ENCODE measurements at regions not wholly inside any gene's neighbourhood (a gene's known extent, or its start where the extent isn't known, plus 50 kb on each side); places are given as distances from the start of the nearest gene placed in this dataset.
"Not testable (repeated sequence)": the region's sequence is repeated elsewhere in the genome, so short reads cannot be mapped to it uniquely, and the experiment has no call there.

GRCh38 chrX:95539041-95539440, 1145.6 kb upstream of the DIAPH2 start:
- no peak for ATAC-seq
- TF ChIP-seq POU6F1 (CRISPR knock-in tag; IDR thresholded peaks at IDR 0.05; ENCODE audit: borderline replicate concordance, low read depth), result no peak
- TF ChIP-seq CREB5 (CRISPR knock-in tag; IDR thresholded peaks at IDR 0.05; ENCODE audit: low read depth), result no peak
- no peak for TF ChIP-seq TCF4 (CRISPR knock-in tag; IDR thresholded peaks at IDR 0.05; ENCODE audit: borderline replicate concordance)
- TF ChIP-seq RARB (CRISPR knock-in tag; IDR thresholded peaks at IDR 0.05), result no peak
- TF ChIP-seq PPARA (CRISPR knock-in tag; IDR thresholded peaks at IDR 0.05; ENCODE audit: borderline replicate concordance), result no peak
- TF ChIP-seq BACH2 (CRISPR knock-in tag; IDR thresholded peaks at IDR 0.05; ENCODE audit: borderline replicate concordance), result no peak
- no peak for TF ChIP-seq ESRRG (CRISPR knock-in tag; IDR thresholded peaks at IDR 0.05)
- TF ChIP-seq ZNF8 (CRISPR knock-in tag; IDR thresholded peaks at IDR 0.05), result no peak
- TF ChIP-seq SNAI2 (CRISPR knock-in tag; IDR thresholded peaks at IDR 0.05), result no peak
- TF ChIP-seq ARNTL (CRISPR knock-in tag; IDR thresholded peaks at IDR 0.05; ENCODE audit: borderline replicate concordance, low read depth), result no peak
- no peak for TF ChIP-seq CSDC2 (CRISPR knock-in tag; IDR thresholded peaks at IDR 0.05)
- TF ChIP-seq TSHZ2 (CRISPR knock-in tag; IDR thresholded peaks at IDR 0.05), result no peak
- no peak for TF ChIP-seq ISL1 (CRISPR knock-in tag; IDR thresholded peaks at IDR 0.05)
- no peak for TF ChIP-seq ZFP30 (CRISPR knock-in tag; IDR thresholded peaks at IDR 0.05)
- no peak for TF ChIP-seq ZNF70 (CRISPR knock-in tag; IDR thresholded peaks at IDR 0.05)
- TF ChIP-seq OSR1 (CRISPR knock-in tag; IDR thresholded peaks at IDR 0.05), result no peak
- no peak for TF ChIP-seq ZC3H10 (CRISPR knock-in tag; IDR thresholded peaks at IDR 0.05)
- no peak for TF ChIP-seq PATZ1 (CRISPR knock-in tag; IDR thresholded peaks at IDR 0.05; ENCODE audit: borderline replicate concordance)

- not testable (repeated sequence) for ATAC-seq
Observed at GRCh38 chrX:95549552-95549951, 1135.1 kb upstream of the DIAPH2 start.

GRCh38 chrX:95585321-95585720, 1099.3 kb upstream of the DIAPH2 start:
- TF ChIP-seq CSDC2 (CRISPR knock-in tag; IDR thresholded peaks at IDR 0.05) (no peak), ZC3H10 (CRISPR knock-in tag; IDR thresholded peaks at IDR 0.05) (no peak), ESRRG (CRISPR knock-in tag; IDR thresholded peaks at IDR 0.05) (no peak), ISL1 (CRISPR knock-in tag; IDR thresholded peaks at IDR 0.05) (no peak), ZFP3 (CRISPR knock-in tag; IDR thresholded peaks at IDR 0.05) (no peak), BACH2 (CRISPR knock-in tag; IDR thresholded peaks at IDR 0.05; ENCODE audit: borderline replicate concordance) (no peak), ZFP30 (CRISPR knock-in tag; IDR thresholded peaks at IDR 0.05) (no peak), CSRNP3 (CRISPR knock-in tag; IDR thresholded peaks at IDR 0.05) (no peak), TOX (CRISPR knock-in tag; IDR thresholded peaks at IDR 0.05; ENCODE audit: borderline replicate concordance) (no peak), POU6F1 (CRISPR knock-in tag; IDR thresholded peaks at IDR 0.05; ENCODE audit: borderline replicate concordance, low read depth) (no peak), PATZ1 (CRISPR knock-in tag; IDR thresholded peaks at IDR 0.05; ENCODE audit: borderline replicate concordance) (no peak), TSHZ2 (CRISPR knock-in tag; IDR thresholded peaks at IDR 0.05) (no peak), RARB (CRISPR knock-in tag; IDR thresholded peaks at IDR 0.05) (no peak)
- ATAC-seq, result no peak

Measured in SK-N-SH treated with all-trans-retinoic acid at 6 μM for 48 hours (cell line).